Transverse colon (tissue), 3 donors: ENCODE measurements at regions not wholly inside any gene's neighbourhood (a gene's known extent, or its start where the extent isn't known, plus 50 kb on each side); places are given as distances from the start of the nearest gene placed in this dataset.

Experiments
- EP300 ChIP-seq: sonication (generic); formaldehyde crosslinking; IDR thresholded peaks from one replicate; pipeline ENCODE4 v1.6.1; 2017; ENCODE audit warnings: antibody characterized with exemption, low read depth
- TF ChIP-seq, protein P1 (sequence below), 5 experiments: fragments of 200-600 bp in 3 of 5; fragments of 450-650 bp in 2 of 5; sonication (generic) in 3 of 5; IDR thresholded peaks; 1 replicate in 2 of 5; 2 replicates in 3 of 5; pipeline ENCODE4 v1.5.1; 2016 to 2017; ENCODE audit warnings: antibody characterized with exemption in 5 of 5, inconsistent platforms in 3 of 5, mild to moderate bottlenecking in 2 of 5, moderate library complexity in 1 of 5

- TF ChIP-seq, protein P1, sequence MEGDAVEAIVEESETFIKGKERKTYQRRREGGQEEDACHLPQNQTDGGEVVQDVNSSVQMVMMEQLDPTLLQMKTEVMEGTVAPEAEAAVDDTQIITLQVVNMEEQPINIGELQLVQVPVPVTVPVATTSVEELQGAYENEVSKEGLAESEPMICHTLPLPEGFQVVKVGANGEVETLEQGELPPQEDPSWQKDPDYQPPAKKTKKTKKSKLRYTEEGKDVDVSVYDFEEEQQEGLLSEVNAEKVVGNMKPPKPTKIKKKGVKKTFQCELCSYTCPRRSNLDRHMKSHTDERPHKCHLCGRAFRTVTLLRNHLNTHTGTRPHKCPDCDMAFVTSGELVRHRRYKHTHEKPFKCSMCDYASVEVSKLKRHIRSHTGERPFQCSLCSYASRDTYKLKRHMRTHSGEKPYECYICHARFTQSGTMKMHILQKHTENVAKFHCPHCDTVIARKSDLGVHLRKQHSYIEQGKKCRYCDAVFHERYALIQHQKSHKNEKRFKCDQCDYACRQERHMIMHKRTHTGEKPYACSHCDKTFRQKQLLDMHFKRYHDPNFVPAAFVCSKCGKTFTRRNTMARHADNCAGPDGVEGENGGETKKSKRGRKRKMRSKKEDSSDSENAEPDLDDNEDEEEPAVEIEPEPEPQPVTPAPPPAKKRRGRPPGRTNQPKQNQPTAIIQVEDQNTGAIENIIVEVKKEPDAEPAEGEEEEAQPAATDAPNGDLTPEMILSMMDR (IDR thresholded peaks at IDR 0.05): no peak
- no peak for TF ChIP-seq EP300
Measured at GRCh38 chr3:34396288-34396687, 597.9 kb downstream of the PDCD6IP start.
